Fibroblast of lung (primary cell): ENCODE measurements at regions not wholly inside any gene's neighbourhood (a gene's known extent, or its start where the extent isn't known, plus 50 kb on each side); places are given as distances from the start of the nearest gene placed in this dataset.
A peak's percentile ranks its signal among the peaks of the same experiment; 100 is the strongest.

ENCODE experiments used
- DNase-seq, 2 donors: peaks; one replicate each; pipeline versions ENCODE4 v3.0.0 to v3.0.0-alpha.2; 2010; ENCODE audit warnings: low read depth in 2 of 2
- H2AFZ ChIP-seq: 2 replicates; pipeline ENCODE4 v1.5.1; 2012; ENCODE audit warnings: low read length, control low read depth, inconsistent platforms
- H3K27ac ChIP-seq: 2 replicates; pipeline ENCODE4 v1.5.1; 2011; ENCODE audit warnings: low read length, control low read depth; ENCODE audit not compliant: insufficient read depth
- H3K27me3 ChIP-seq: 2 replicates; pipeline ENCODE4 v1.5.1; 2011; ENCODE audit warnings: mild to moderate bottlenecking, low read length; ENCODE audit not compliant: control insufficient read depth, insufficient read depth
- H3K36me3 ChIP-seq: 2 replicates; pipeline ENCODE4 v1.5.1; 2011; ENCODE audit warnings: low read length; ENCODE audit not compliant: control insufficient read depth, insufficient read depth
- H3K4me1 ChIP-seq: 2 replicates; pipeline ENCODE4 v1.5.1; 2011; ENCODE audit warnings: low read length; ENCODE audit not compliant: control insufficient read depth, insufficient read depth; ENCODE audit errors: extremely low read depth
- H3K4me2 ChIP-seq: 2 replicates; pipeline ENCODE4 v1.5.1; 2011; ENCODE audit warnings: low read length, control low read depth; ENCODE audit not compliant: insufficient read depth; ENCODE audit errors: extremely low read depth
- H3K4me3 ChIP-seq, 4 experiments: fragments of 200-600 bp in 1 of 4; sonication (generic) in 1 of 4; replicated peaks in 1 of 4; 2 replicates each; pipeline ENCODE4 v1.5.1; 2011 to 2016; ENCODE audit warnings: low read length in 4 of 4, low read depth in 3 of 4, mild to moderate bottlenecking in 3 of 4, control low read depth in 2 of 4, inconsistent platforms in 1 of 4, mixed read lengths in 1 of 4; ENCODE audit not compliant: insufficient read depth in 1 of 4; ENCODE audit errors: control extremely low read depth in 1 of 4
- H3K79me2 ChIP-seq: 2 replicates; pipeline ENCODE4 v1.5.1; 2012; ENCODE audit warnings: mild to moderate bottlenecking, low read length, inconsistent platforms; ENCODE audit not compliant: control insufficient read depth, insufficient read depth
- H3K9ac ChIP-seq: 2 replicates; pipeline ENCODE4 v1.5.1; 2011; ENCODE audit warnings: mild to moderate bottlenecking, low read length, control low read depth; ENCODE audit not compliant: insufficient read depth
- H3K9me3 ChIP-seq: 2 replicates; pipeline ENCODE4 v1.5.1; 2012; ENCODE audit warnings: low read depth, low read length; ENCODE audit not compliant: control insufficient read depth, insufficient read depth
- H4K20me1 ChIP-seq: 2 replicates; pipeline ENCODE4 v1.5.1; 2011; ENCODE audit warnings: low read length; ENCODE audit not compliant: control insufficient read depth, insufficient read depth; ENCODE audit errors: extremely low read depth
- EZH2 ChIP-seq: IDR thresholded peaks from 2 replicates; pipeline ENCODE4 v1.5.1; 2012; ENCODE audit warnings: low read length, control low read depth, mild to moderate bottlenecking; ENCODE audit errors: missing control alignments
- TF ChIP-seq, protein P1 (sequence below), 2 donors: IDR thresholded peaks in 1 of 2; conservative IDR thresholded peaks in 1 of 2; 1 replicate in 1 of 2; 2 replicates in 1 of 2; pipeline ENCODE4 v1.5.1; 2011 to 2012; ENCODE audit warnings: low read length in 2 of 2, control low read depth in 1 of 2, inconsistent platforms in 1 of 2, low read depth in 1 of 2, mild to moderate bottlenecking in 1 of 2

DNA sequence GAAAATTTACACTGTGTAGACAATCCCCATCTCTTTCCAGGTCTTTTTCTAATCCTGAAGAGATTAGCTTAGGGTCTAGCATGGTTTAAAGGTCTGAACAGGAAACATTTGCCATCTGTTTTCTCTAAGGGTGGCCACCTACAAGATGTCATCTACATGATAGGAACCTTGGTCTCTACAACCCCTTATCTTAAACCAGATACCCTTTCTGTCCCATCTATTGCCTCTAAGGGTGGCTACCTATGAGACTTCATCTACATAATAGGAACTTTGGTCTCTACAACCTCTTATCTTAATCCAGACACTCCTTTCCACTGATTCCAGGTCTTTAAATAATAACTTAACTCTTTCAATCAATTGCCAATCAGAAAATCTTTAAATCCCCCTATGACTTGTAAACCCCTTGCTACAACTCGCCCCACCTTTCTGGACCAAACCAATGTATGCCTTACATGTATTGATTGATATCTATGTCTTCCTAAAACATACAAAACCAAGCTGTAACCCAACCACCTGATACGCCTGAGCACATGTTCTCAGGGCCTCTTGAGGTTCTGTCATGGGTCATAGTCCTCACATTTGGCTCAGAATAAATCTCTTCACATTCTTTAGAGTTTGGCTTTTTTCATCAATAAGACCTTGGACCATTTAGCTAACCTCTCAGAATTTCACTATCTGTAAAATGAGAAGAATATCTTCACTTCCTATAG, 605.0 kb downstream of the TUSC7 start:
- Histone ChIP-seq H3K27ac (no peak overlapping the region), H3K9ac (no peak overlapping the region), H3K4me3 (no peak overlapping the region), H3K9me3 (no peaks in the 10 kb centered on the region), H3K4me2 (no peak overlapping the region), H3K36me3 (no peaks in the 10 kb centered on the region), H3K79me2 (no peaks in the 10 kb centered on the region), H2AFZ (no peak overlapping the region), H3K4me1 (no peaks in the 10 kb centered on the region), H3K27me3 (no peaks in the 10 kb centered on the region), H4K20me1 (no peaks in the 10 kb centered on the region)
- no peak for DNase-seq
- TF ChIP-seq EZH2: no peak
- TF ChIP-seq, protein P1, sequence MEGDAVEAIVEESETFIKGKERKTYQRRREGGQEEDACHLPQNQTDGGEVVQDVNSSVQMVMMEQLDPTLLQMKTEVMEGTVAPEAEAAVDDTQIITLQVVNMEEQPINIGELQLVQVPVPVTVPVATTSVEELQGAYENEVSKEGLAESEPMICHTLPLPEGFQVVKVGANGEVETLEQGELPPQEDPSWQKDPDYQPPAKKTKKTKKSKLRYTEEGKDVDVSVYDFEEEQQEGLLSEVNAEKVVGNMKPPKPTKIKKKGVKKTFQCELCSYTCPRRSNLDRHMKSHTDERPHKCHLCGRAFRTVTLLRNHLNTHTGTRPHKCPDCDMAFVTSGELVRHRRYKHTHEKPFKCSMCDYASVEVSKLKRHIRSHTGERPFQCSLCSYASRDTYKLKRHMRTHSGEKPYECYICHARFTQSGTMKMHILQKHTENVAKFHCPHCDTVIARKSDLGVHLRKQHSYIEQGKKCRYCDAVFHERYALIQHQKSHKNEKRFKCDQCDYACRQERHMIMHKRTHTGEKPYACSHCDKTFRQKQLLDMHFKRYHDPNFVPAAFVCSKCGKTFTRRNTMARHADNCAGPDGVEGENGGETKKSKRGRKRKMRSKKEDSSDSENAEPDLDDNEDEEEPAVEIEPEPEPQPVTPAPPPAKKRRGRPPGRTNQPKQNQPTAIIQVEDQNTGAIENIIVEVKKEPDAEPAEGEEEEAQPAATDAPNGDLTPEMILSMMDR (conservative IDR thresholded peaks at IDR 0.05 in 1 of 2, IDR thresholded peaks at IDR 0.05 in 1 of 2; ENCODE audit: low read depth in 1 of 2, low read length in 2 of 2): no peak

DNA sequence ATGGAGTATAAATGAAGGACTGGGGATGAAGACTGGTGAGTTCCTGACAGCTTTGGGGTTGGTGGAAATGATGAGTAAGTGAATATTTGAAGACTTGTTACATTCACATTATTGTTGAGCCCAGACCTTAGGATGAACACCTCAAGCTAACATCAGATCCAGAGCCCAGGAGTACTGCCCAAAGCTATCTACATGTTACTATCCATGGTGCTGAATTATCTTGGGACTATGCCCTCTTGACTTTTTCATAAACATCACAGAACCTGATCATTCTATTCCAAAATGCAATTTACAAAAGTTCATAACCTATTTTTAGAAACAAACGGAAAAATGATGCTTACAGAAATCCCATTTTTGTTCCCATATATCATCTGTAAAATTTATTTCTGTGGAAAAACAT, 613.3 kb downstream of the TUSC7 start:
- no peak overlapping the region for H2AFZ ChIP-seq
- no peaks in the 10 kb centered on the region for H4K20me1 ChIP-seq
- DNase-seq: peak; percentile 23 to 29
- no peaks in the 10 kb centered on the region for H3K4me1 ChIP-seq
- H3K36me3 ChIP-seq: no peaks in the 10 kb centered on the region
- TF ChIP-seq, protein P1 (conservative IDR thresholded peaks at IDR 0.05 in 1 of 2, IDR thresholded peaks at IDR 0.05 in 1 of 2; ENCODE audit: low read depth in 1 of 2, low read length in 2 of 2): no peak
- TF ChIP-seq EZH2: no peak
- no peak overlapping the region for H3K4me2 ChIP-seq
- H3K9ac ChIP-seq: no peak overlapping the region
- H3K27ac ChIP-seq: no peak overlapping the region
- no peaks in the 10 kb centered on the region for H3K27me3 ChIP-seq
- H3K9me3 ChIP-seq: no peaks in the 10 kb centered on the region
- H3K79me2 ChIP-seq: no peaks in the 10 kb centered on the region
- H3K4me3 ChIP-seq: no peak overlapping the region

DNA sequence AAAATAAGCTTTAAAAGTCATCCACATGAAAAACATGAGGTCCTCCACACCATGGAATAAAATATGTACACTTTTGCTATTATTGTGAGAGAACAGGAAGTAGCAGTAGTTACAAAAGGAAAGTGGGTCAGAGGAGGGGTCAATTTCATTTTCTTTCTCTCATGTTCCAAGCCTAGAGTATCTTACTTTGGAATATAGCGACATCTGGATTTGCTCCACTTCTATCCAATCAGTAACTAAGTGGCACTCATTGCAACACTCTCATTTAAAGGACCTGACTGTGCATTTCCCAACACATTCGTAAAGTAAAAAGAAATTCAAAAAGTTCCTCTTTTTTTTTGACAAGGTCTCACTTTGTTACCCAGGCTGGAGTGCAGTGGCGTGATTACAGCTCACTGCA, 637.3 kb downstream of the TUSC7 start:
- no peaks in the 10 kb centered on the region for H4K20me1 ChIP-seq
- TF ChIP-seq EZH2: no peak
- TF ChIP-seq, protein P1 (conservative IDR thresholded peaks at IDR 0.05 in 1 of 2, IDR thresholded peaks at IDR 0.05 in 1 of 2; ENCODE audit: low read depth in 1 of 2, low read length in 2 of 2): no peak
- H3K4me2 ChIP-seq: no peak overlapping the region
- no peaks in the 10 kb centered on the region for H3K79me2 ChIP-seq
- H3K27me3 ChIP-seq: no peaks in the 10 kb centered on the region
- no peak for DNase-seq
- no peaks in the 10 kb centered on the region for H3K9me3 ChIP-seq
- H3K27ac ChIP-seq: no peak overlapping the region
- no peak overlapping the region for H3K9ac ChIP-seq
- no peak overlapping the region for H3K4me3 ChIP-seq
- no peaks in the 10 kb centered on the region for H3K4me1 ChIP-seq
- H3K36me3 ChIP-seq: no peaks in the 10 kb centered on the region
- no peak overlapping the region for H2AFZ ChIP-seq
